GM23248 (cell line): ENCODE measurements at regions not wholly inside any gene's neighbourhood (a gene's known extent, or its start where the extent isn't known, plus 50 kb on each side); places are given as distances from the start of the nearest gene placed in this dataset.

Source experiments
- EZH2 ChIP-seq: fragments of 200-600 bp; sonication (generic); IDR thresholded peaks from 2 replicates; pipeline ENCODE4 v1.6.1; 2018; ENCODE audit warnings: antibody characterized with exemption, mild to moderate bottlenecking; ENCODE audit not compliant: insufficient read depth, poor library complexity, severe bottlenecking
- EZH2phosphoT487 ChIP-seq: fragments of 200-600 bp; sonication (generic); IDR thresholded peaks from 2 replicates; pipeline ENCODE4 v1.6.1; 2018; ENCODE audit warnings: antibody characterized with exemption, moderate library complexity, mild to moderate bottlenecking, low read depth; ENCODE audit not compliant: insufficient read depth

DNA sequence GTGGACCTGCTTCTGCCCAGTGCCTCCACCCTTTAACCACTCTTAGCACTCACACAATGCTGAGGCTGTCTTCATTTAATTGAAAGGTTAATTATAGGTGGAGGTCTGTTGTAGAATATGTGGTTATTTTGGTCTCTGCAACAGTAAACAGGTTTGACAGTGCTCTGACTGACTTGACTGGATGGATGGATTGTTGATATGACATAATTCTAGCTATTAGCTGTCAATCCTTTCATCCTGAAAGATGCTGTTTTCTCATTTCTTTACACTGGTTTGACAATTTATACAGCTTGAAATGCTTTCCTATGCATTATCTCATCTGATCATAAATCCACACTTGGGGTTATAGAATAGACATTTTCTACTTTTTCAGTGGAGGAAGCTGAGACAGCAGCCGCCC is 210.7 kb downstream of the CDH26 start:
- TF ChIP-seq EZH2phosphoT487 (no peak), EZH2 (no peak)
